ENCODE measurements at regions not wholly inside any gene's neighbourhood (a gene's known extent, or its start where the extent isn't known, plus 50 kb on each side); places are given as distances from the start of the nearest gene placed in this dataset.

- TF ChIP-seq CTCF (conservative IDR thresholded peaks at IDR 0.05) = no peak
- no peak for TF ChIP-seq EZH2 (IDR thresholded peaks at IDR 0.05; ENCODE audit: low read depth)
Observed at GRCh38 chr6:23870496-23870895, 255.5 kb upstream of the NRSN1 start.
